NAMALWA (cell line): ENCODE measurements at regions not wholly inside any gene's neighbourhood (a gene's known extent, or its start where the extent isn't known, plus 50 kb on each side); places are given as distances from the start of the nearest gene placed in this dataset.
"Not testable (repeated sequence)": the region's sequence is repeated elsewhere in the genome, so short reads cannot be mapped to it uniquely, and the experiment has no call there.

Experiments used
- DNase-seq: peaks from one replicate; pipeline ENCODE4 v3.0.0-alpha.2; 2015; ENCODE audit warnings: low spot score

GRCh38 chr2:19651466-19651865, 250.3 kb downstream of the TTC32 start:
- DNase-seq: no peak

- DNase-seq: no peak
These were observed 251.9 kb downstream of the TTC32 start for GRCh38 chr2:19649785-19650380.

GRCh38 chr2:19649142-19649541, 252.6 kb downstream of the TTC32 start:
- no peak for DNase-seq

GRCh38 chr2:19648583-19648982, 253.2 kb downstream of the TTC32 start:
- DNase-seq: no peak

- no peak for DNase-seq
These were observed 254.8 kb downstream of the TTC32 start for GRCh38 chr2:19646987-19647386.

- DNase-seq: no peak
These were observed 257.0 kb downstream of the TTC32 start for GRCh38 chr2:19644763-19645162.

GRCh38 chr2:19643117-19643518, 258.7 kb downstream of the TTC32 start:
- peak; percentile 4 for DNase-seq

GRCh38 chr2:19642501-19642900, 259.3 kb downstream of the TTC32 start:
- no peak for DNase-seq

GRCh38 chr2:19635951-19636510, 265.8 kb downstream of the TTC32 start:
- DNase-seq: no peak

GRCh38 chr2:19632403-19632991, 269.3 kb downstream of the TTC32 start:
- no peak for DNase-seq

- no peak for DNase-seq
These were observed 269.9 kb downstream of the TTC32 start for GRCh38 chr2:19631871-19632270.

- no peak for DNase-seq
These were observed 270.9 kb downstream of the TTC32 start for GRCh38 chr2:19630921-19631320.

GRCh38 chr2:19627359-19627758, 268.9 kb upstream of the OSR1 start:
- no peak for DNase-seq

- no peak for DNase-seq
These were observed 265.1 kb upstream of the OSR1 start for GRCh38 chr2:19623488-19623887.

GRCh38 chr2:19617257-19617848, 258.9 kb upstream of the OSR1 start:
- no peak for DNase-seq

- DNase-seq: not testable (repeated sequence)
These were observed 257.0 kb upstream of the OSR1 start for GRCh38 chr2:19615402-19615801.

- DNase-seq: no peak
These were observed 255.6 kb upstream of the OSR1 start for GRCh38 chr2:19614066-19614465.

GRCh38 chr2:19611491-19612332, 253.3 kb upstream of the OSR1 start:
- no peak for DNase-seq

GRCh38 chr2:19609266-19609665, 250.8 kb upstream of the OSR1 start:
- no peak for DNase-seq

- DNase-seq: no peak
These were observed 249.7 kb upstream of the OSR1 start for GRCh38 chr2:19607931-19608771.

- no peak for DNase-seq
These were observed 249.0 kb upstream of the OSR1 start for GRCh38 chr2:19607400-19607799.

- DNase-seq: no peak
These were observed 242.6 kb upstream of the OSR1 start for GRCh38 chr2:19600982-19601381.
